Kidney glomerular epithelial cell (primary cell): ENCODE measurements at regions not wholly inside any gene's neighbourhood (a gene's known extent, or its start where the extent isn't known, plus 50 kb on each side); places are given as distances from the start of the nearest gene placed in this dataset.

Experiments
- DNase-seq: peaks from one replicate; lab custom pipeline; 2025; lab: John Stamatoyannopoulos, UW

DNA sequence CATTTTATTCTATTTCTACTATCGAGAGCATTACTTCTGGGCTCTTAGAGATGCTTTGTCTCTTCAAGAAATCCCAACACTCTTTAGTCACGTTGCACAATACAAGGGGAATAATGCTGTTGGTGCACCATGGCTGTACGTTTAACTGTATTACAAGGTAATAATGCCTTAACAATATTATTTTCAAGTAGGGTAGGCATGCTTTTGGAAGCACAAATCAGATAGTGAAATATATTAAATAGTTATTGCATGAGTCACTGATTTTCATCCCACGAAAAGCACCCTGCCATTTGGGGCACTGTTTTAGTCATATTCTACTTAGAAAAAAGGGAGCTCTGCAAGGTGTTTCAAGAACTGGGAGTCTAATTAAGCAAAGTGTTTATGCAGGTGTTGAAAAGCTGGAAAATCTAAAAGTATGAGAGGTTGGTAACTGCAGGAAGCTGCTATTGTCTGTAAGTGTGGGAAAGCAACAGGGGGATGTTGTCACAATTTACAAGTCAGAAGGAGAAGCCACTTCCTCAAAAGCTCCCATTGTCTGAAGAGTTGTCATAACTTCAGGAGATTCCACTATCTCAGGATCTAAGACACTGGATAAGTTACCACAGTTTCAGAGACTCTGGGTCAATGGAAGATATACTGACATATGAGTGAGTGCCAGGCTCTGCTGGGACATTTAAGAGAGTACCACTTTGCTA is 218.2 kb downstream of the JRKL start:
- peak; percentile 15 for DNase-seq

GRCh38 chr11:96614101-96614500 is 224.3 kb downstream of the JRKL start:
- no peak for DNase-seq

DNA sequence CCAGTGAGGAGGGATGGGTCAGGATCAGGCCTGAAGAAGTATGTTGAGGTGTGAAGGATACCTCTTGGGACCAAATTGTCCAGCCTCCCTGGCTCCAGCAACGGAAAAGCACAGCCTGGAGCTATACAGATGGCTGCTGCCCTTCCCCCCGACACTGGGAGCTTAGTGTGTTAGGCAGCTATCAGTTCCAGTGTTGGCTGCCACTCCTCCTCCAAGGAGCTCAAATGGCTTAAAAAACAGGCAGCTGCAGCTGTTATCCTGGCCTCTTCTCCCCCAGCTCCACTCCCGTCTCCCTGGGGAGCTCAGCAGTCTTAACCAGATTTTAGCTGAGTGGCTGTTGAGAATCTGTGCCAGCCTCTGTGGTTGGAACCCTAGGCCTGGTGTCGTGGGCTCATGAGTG is 225.0 kb downstream of the JRKL start:
- DNase-seq: no peak

DNA sequence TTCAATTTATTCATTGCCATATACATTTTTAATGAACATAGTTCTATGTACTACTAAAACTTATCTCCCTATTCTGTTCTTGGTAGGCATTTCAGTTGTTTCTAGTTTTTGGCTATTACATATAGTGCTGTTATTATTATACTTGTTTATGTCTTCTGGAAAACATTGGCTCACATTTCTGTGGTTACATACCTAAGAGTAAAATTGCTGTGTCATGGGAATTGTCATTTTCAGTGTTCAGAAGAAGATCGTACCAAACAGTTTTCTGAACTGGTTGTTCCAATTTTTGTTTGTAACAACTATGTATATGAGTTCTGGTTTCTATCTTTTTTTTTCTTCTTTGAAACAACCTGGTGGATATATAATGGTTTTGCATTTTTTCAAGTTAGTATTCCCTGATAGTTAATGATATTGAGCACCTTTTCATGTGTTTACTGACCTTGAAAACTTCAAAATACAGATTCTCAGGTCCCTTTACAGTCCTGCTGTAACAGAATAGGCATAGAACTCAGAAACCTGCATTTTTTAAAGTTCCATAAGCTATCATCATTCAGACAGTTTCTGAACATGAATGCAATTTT is 230.7 kb downstream of the JRKL start:
- no peak for DNase-seq

GRCh38 chr11:96621161-96621560 is 231.3 kb downstream of the JRKL start:
- no peak for DNase-seq

- DNase-seq: no peak
Measured at GRCh38 chr11:96622026-96622634, 232.3 kb downstream of the JRKL start.

GRCh38 chr11:96624126-96624525 is 234.3 kb downstream of the JRKL start:
- no peak for DNase-seq

DNA sequence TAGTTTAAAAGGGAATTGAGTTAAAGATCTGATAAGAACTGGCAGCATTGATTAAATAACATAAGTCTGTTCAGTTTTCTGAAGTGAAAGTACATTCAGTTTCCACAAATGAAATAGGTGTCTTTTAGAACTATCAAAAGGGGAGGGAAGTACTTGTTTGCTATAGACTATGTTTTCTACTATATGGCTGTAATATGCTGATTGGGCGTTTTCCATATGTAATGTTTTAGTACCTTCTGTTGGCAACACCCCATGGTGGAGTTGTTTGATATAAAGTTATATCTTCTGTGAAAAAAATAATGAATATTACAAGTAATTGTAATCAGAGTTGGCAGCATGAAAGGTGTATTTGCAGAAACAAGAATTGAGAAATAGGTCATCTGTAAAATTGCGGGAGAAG is 237.6 kb downstream of the JRKL start:
- DNase-seq: no peak

DNA sequence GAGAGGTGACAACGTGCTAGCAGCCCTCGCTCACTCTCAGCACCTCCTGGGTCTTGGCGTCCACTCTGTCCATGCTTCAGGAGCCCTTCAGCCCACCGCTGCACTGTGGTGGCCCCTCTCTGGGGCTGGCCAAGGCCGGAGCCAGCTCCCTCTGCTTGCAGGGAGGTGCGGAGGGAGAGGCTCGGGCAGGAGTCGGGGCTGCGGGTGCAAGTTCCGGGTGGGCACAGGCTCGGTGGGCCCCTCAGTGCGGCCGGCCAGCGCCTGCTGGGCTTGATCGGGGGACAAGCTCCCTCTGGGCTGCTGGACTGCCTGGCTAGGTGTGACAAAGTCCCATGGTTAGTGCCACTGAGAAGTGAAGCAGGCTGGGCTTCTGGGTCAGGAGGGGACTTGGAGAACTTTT is 245.8 kb downstream of the JRKL start:
- DNase-seq: no peak

- DNase-seq: no peak
Measured at GRCh38 chr11:96641261-96641660, 251.4 kb downstream of the JRKL start.

DNA sequence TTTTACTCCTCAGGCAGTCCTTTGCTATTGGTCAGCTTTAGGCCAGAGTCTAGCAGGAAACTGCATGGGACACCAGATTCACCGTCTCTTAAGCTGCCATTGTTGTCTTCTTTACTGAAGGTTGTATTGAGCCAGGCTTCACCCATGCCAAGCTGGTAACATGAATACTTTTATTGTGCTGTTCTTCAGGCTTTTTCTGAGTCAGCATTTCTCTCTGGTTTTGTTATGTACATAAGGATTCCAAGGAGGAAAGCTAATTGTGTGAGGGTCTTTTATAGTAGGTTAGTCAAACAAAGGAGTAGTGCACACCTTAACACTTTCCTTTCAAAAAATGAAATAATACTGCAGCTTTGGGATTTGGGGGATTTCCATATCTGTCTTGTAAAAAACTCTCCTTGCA is 252.8 kb downstream of the JRKL start:
- DNase-seq: no peak

DNA sequence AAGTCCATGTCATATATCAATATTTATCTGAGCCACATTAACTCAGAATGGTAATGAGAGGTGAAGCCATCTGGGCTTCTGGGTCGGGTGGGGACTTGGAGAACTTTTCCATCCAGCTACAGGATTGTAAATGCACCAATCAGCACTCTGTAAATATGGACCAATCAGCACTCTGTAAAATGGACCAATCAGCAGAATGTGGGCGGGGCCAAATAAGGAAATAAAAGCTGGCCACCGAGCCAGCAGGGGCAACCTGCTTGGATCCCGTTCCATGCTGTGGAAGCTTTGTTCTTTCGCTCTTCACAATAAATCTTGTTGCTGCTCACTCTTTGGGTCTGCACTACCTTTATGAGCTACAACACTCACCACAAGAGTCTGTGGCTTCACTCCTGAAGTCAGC is 253.4 kb downstream of the JRKL start:
- DNase-seq: no peak

GRCh38 chr11:96647621-96648020 is 257.8 kb downstream of the JRKL start:
- DNase-seq: no peak

DNA sequence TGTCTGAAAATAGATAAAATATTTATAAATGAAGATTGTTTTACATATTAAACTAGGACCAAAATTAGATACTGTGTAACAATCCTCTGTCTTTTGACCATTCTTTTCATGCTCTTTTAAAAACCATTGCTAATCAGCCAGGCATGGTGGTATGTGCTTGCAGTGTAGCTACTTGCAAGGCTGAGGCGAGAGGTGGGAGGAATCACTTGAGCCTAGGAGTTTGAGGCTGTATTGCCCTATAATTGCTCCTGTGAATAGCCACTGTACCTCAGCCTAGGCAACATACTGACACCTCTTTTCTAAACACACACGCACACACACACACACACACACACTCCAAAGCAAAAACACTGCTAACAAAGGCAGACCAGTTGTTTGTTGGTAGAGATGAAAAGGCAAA is 259.2 kb downstream of the JRKL start:
- DNase-seq: no peak

GRCh38 chr11:96652516-96652915 is 262.7 kb downstream of the JRKL start:
- DNase-seq: no peak

GRCh38 chr11:96655474-96655873 is 265.7 kb downstream of the JRKL start:
- no peak for DNase-seq

DNA sequence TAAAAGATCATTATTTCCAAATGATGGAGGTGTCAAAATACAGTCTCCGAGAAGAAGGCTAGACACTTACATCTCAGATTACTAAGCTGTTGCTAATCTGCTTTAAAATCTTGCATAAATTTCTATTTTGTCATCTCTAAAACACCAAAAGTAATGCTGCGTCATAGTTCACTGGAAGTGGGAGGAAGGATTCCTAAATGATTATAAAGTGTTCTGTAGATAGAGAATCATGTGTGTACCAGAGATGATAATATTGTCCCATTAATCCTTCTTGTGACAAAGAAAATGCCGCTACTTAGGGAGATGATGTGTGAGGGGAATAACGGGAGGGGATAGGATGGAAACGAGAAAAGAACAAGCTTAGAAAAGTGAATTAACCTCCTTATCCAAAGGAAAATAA is 268.6 kb downstream of the JRKL start:
- DNase-seq: no peak

GRCh38 chr11:96664110-96664509 is 274.3 kb downstream of the JRKL start:
- DNase-seq: no peak

DNA sequence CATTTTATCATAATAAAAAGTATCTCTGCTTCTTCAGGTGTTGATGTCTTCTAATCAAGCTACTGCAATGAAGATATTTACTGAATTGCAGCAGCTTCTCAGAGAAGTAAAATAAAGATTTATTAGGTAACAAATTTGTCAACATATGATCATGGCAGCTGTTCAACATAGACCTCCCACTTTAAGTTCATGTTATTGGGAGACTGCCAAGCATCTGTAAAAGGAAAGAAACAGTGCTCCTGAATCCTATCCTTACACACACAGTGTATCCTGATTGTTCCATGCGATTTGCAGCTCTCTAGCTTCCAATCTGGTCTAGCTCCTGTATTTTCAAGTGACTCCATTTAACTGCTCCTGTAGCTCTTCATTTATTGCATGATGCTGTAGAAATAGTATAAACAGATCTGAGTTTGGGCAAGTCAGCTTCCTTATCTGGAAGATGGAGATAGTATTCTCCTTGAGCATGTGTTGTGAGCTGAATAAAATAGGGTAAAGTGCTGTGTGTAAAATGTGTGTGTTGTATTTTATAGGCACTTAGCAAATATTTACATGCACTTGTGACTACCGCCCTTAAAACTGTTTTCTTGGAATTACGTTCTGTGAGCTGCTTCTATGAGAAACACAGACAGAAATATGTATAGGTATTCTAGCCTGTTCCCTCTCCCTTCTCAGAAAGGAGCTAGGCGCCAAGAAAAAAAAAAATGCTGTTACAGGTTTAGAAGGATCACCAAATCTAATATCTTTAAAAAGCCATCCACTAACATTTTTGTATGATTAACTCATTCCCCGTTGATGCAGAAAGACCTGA is 290.6 kb downstream of the JRKL start:
- no peak for DNase-seq

DNA sequence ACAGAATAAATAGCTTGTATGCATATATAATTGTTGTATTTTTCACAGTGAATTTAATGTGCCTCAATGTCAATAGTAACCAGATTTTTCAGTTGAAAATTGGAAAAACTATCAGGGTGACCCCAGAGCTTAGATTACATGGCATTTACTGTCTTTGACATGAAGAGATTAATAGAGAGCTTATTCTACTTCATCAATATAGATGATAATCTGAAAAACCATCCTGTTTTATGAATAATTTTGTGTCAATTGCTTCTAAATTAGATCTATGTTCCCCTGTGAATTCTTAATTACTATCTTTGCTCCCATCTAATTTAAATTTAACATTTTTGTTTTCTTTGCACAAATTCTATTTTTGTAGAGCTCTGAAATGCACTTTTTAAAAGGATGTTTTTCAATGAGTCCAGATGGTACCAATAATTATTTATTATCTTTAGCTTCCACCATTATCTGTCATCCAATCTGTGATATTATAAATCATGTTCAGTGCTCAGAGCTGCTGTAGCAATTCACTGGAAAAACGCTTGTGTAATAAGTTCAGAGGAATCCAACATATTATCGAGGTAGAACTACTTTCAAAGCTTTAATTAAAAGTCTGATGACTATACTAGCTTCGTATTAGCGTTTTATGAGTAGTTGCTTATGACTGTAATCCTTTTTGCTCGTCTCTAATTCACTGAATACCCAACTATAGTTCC is 291.4 kb downstream of the JRKL start:
- no peak for DNase-seq

- no peak for DNase-seq
Measured at GRCh38 chr11:96694338-96694737, 304.5 kb downstream of the JRKL start.

- DNase-seq: no peak
Measured at GRCh38 chr11:96696731-96697130, 306.9 kb downstream of the JRKL start.
